ENCODE measurements at regions not wholly inside any gene's neighbourhood (a gene's known extent, or its start where the extent isn't known, plus 50 kb on each side); places are given as distances from the start of the nearest gene placed in this dataset.

- DNase-seq (ENCODE audit: low read depth in 2 of 2, low spot score in 1 of 2), result no peak
Observed at GRCh38 chr4:17336986-17337385, 174.9 kb downstream of the QDPR start.

- peak; percentile 15 to 44 for DNase-seq (ENCODE audit: low read depth in 2 of 2, low spot score in 1 of 2)
Observed at GRCh38 chr4:17336524-17336961, 175.3 kb downstream of the QDPR start.

- no peak for DNase-seq (ENCODE audit: low read depth in 2 of 2, low spot score in 1 of 2)
Observed at GRCh38 chr4:17336069-17336468, 175.8 kb downstream of the QDPR start.

GRCh38 chr4:17335371-17335770, 176.5 kb downstream of the QDPR start:
- DNase-seq (ENCODE audit: low read depth in 2 of 2, low spot score in 1 of 2), result no peak

GRCh38 chr4:17332478-17332877, 179.4 kb downstream of the QDPR start:
- no peak for DNase-seq (ENCODE audit: low read depth in 2 of 2, low spot score in 1 of 2)

GRCh38 chr4:17329046-17329445, 182.8 kb downstream of the QDPR start:
- no peak for DNase-seq (ENCODE audit: low read depth in 2 of 2, low spot score in 1 of 2)

- no peak for DNase-seq (ENCODE audit: low read depth in 2 of 2, low spot score in 1 of 2)
Observed at GRCh38 chr4:17328141-17328815, 183.6 kb downstream of the QDPR start.

- no peak for DNase-seq (ENCODE audit: low read depth in 2 of 2, low spot score in 1 of 2)
Observed at GRCh38 chr4:17327591-17327990, 184.3 kb downstream of the QDPR start.

GRCh38 chr4:17326756-17327155, 185.1 kb downstream of the QDPR start:
- no peak for DNase-seq (ENCODE audit: low read depth in 2 of 2, low spot score in 1 of 2)

- DNase-seq (ENCODE audit: low read depth in 2 of 2, low spot score in 1 of 2), result no peak
Observed at GRCh38 chr4:17325098-17325497, 186.8 kb downstream of the QDPR start.

- DNase-seq (ENCODE audit: low read depth in 2 of 2, low spot score in 1 of 2), result peak in 1 of 2 donors; percentile 28
Observed at GRCh38 chr4:17324386-17324830, 187.5 kb downstream of the QDPR start.

- no peak for DNase-seq (ENCODE audit: low read depth in 2 of 2, low spot score in 1 of 2)
Observed at GRCh38 chr4:17323554-17324385, 188.1 kb downstream of the QDPR start.

GRCh38 chr4:17322514-17322913, 189.4 kb downstream of the QDPR start:
- DNase-seq (ENCODE audit: low read depth in 2 of 2, low spot score in 1 of 2), result no peak

GRCh38 chr4:17320046-17320445, 191.8 kb downstream of the QDPR start:
- DNase-seq (ENCODE audit: low read depth in 2 of 2, low spot score in 1 of 2), result no peak

- DNase-seq (ENCODE audit: low read depth in 2 of 2, low spot score in 1 of 2), result no peak
Observed at GRCh38 chr4:17317526-17317925, 194.4 kb downstream of the QDPR start.

GRCh38 chr4:17316566-17316965, 195.3 kb downstream of the QDPR start:
- no peak for DNase-seq (ENCODE audit: low read depth in 2 of 2, low spot score in 1 of 2)

- DNase-seq (ENCODE audit: low read depth in 2 of 2, low spot score in 1 of 2), result no peak
Observed at GRCh38 chr4:17315459-17315858, 196.4 kb downstream of the QDPR start.

GRCh38 chr4:17313194-17313593, 198.7 kb downstream of the QDPR start:
- DNase-seq (ENCODE audit: low read depth in 2 of 2, low spot score in 1 of 2), result no peak

GRCh38 chr4:17310269-17310652, 201.6 kb downstream of the QDPR start:
- DNase-seq (ENCODE audit: low read depth in 2 of 2, low spot score in 1 of 2), result no peak

- DNase-seq (ENCODE audit: low read depth in 2 of 2, low spot score in 1 of 2), result no peak
Observed at GRCh38 chr4:17309567-17310268, 202.2 kb downstream of the QDPR start.

- DNase-seq (ENCODE audit: low read depth in 2 of 2, low spot score in 1 of 2), result no peak
Observed at GRCh38 chr4:17301869-17302268, 210.0 kb downstream of the QDPR start.

GRCh38 chr4:17301266-17301665, 210.6 kb downstream of the QDPR start:
- no peak for DNase-seq (ENCODE audit: low read depth in 2 of 2, low spot score in 1 of 2)

All from stimulated activated CD8-positive, alpha-beta memory T cell treated with anti-CD3 and anti-CD28 coated beads, Interleukin-4, amount 100 ng/mL, for 1 hour (primary cell).